IMR-90 (cell line): ENCODE measurements at regions not wholly inside any gene's neighbourhood (a gene's known extent, or its start where the extent isn't known, plus 50 kb on each side); places are given as distances from the start of the nearest gene placed in this dataset.

Experiments used
- ATAC-seq: fragments of 200-7000 bp; cut with Tn5 transposase; 2 replicates; pipeline ENCODE4 v1.9.1; 2020; ENCODE audit warnings: low read depth, mild to moderate bottlenecking, moderate library complexity
- BruUV-seq: library from RNA; stranded (reverse); fragments of 400-500 nt; replicated peaks from 2 replicates; lab custom pipeline; 2021; lab: Mats Ljungman, UMichigan
- CTCF ChIA-PET: fragments of 300-600 bp; formaldehyde crosslinking; extraction: SDS; loops from one replicate; lab custom pipeline; 2021; ENCODE audit warnings: antibody characterized with exemption; lab: Yijun Ruan, JAX
- POLR2A ChIA-PET: fragments of 300-600 bp; sonication (Branson Sonifier 250); formaldehyde crosslinking; loops from one replicate; lab custom pipeline; 2022; ENCODE audit warnings: antibody characterized with exemption; ENCODE audit not compliant: unreplicated experiment; lab: Charles Lee
- DNase-seq: peaks from one replicate; pipeline ENCODE4 v3.0.0; 2013
- H2AFZ ChIP-seq: replicated peaks from 2 replicates; pipeline ENCODE3; 2013; ENCODE audit warnings: low read length, mild to moderate bottlenecking; ENCODE audit not compliant: poor library complexity
- H2AK5ac ChIP-seq: 2 replicates; pipeline ENCODE4 v1.6.1; 2013; ENCODE audit warnings: low read depth, low read length, inconsistent platforms
- H2AK9ac ChIP-seq: replicated peaks from 2 replicates; pipeline ENCODE3; 2013; ENCODE audit warnings: mild to moderate bottlenecking, low read depth, low read length, moderate library complexity; ENCODE audit not compliant: poor library complexity
- H2BK120ac ChIP-seq: 2 replicates; pipeline ENCODE4 v1.6.1; 2013; ENCODE audit warnings: low read depth, low read length, inconsistent platforms
- H2BK15ac ChIP-seq: 3 replicates; pipeline ENCODE4 v1.6.1; 2013; ENCODE audit warnings: low read depth, low read length, inconsistent platforms
- H2BK20ac ChIP-seq: 2 replicates; pipeline ENCODE4 v1.6.1; 2013; ENCODE audit warnings: low read depth, mild to moderate bottlenecking, inconsistent platforms, low read length, moderate library complexity
- H2BK5ac ChIP-seq: 2 replicates; pipeline ENCODE4 v1.6.1; 2013; ENCODE audit warnings: mild to moderate bottlenecking, low read depth, low read length, inconsistent platforms; ENCODE audit not compliant: poor library complexity, severe bottlenecking
- H3K14ac ChIP-seq: replicated peaks from 2 replicates; pipeline ENCODE4 v1.6.1; 2013; ENCODE audit warnings: low read depth, low read length, inconsistent platforms
- H3K18ac ChIP-seq: 2 replicates; pipeline ENCODE4 v1.6.1; 2013; ENCODE audit warnings: low read depth, low read length, control low read depth
- H3K23ac ChIP-seq: 2 replicates; pipeline ENCODE4 v1.6.1; 2013; ENCODE audit warnings: low read depth, low read length, inconsistent platforms
- H3K27ac ChIP-seq: 2 replicates; pipeline ENCODE4 v1.5.1; 2013; ENCODE audit warnings: mild to moderate bottlenecking, control low read depth, low read length; ENCODE audit not compliant: insufficient read depth
- H3K27me3 ChIP-seq: 2 replicates; pipeline ENCODE4 v1.6.1; 2013; ENCODE audit warnings: low read length; ENCODE audit not compliant: control insufficient read depth, insufficient read depth
- H3K36me3 ChIP-seq: 2 replicates; pipeline ENCODE4 v1.6.1; 2013; ENCODE audit warnings: low read length, mixed read lengths; ENCODE audit not compliant: control insufficient read depth, insufficient read depth
- H3K4ac ChIP-seq: 2 replicates; pipeline ENCODE4 v1.6.1; 2013; ENCODE audit warnings: low read depth, low read length, inconsistent platforms
- H3K4me1 ChIP-seq: 2 replicates; pipeline ENCODE4 v1.6.1; 2013; ENCODE audit warnings: low read length, mixed read lengths; ENCODE audit not compliant: control insufficient read depth, insufficient read depth
- H3K4me2 ChIP-seq: 2 replicates; pipeline ENCODE4 v1.6.1; 2013; ENCODE audit warnings: low read depth, mild to moderate bottlenecking, control low read depth, low read length, moderate library complexity
- H3K4me3 ChIP-seq: 2 replicates; pipeline ENCODE4 v1.5.1; 2013; ENCODE audit warnings: low read depth, mild to moderate bottlenecking, control low read depth, low read length, moderate library complexity; ENCODE audit not compliant: insufficient read depth
- H3K56ac ChIP-seq: 2 replicates; pipeline ENCODE4 v1.6.1; 2013; ENCODE audit warnings: low read length, inconsistent platforms; ENCODE audit not compliant: insufficient read depth; ENCODE audit errors: extremely low read depth
- H3K79me1 ChIP-seq, 2 experiments: 2 replicates each; pipeline ENCODE4 v1.6.1; 2013; ENCODE audit warnings: low read length in 2 of 2, inconsistent platforms in 1 of 2, low read depth in 1 of 2
- H3K9ac ChIP-seq: 2 replicates; pipeline ENCODE4 v1.6.1; 2013; ENCODE audit warnings: low read depth, low read length, control low read depth
- H3K9me1 ChIP-seq: 2 replicates; pipeline ENCODE4 v1.6.1; 2013; ENCODE audit warnings: low read length, inconsistent platforms; ENCODE audit not compliant: insufficient read depth
- H3K9me3 ChIP-seq: 2 replicates; pipeline ENCODE4 v1.6.1; 2013; ENCODE audit warnings: low read length; ENCODE audit not compliant: control insufficient read depth, insufficient read depth
- H4K20me1 ChIP-seq: 2 replicates; pipeline ENCODE4 v1.6.1; 2013; ENCODE audit warnings: low read length, inconsistent platforms; ENCODE audit not compliant: insufficient read depth
- H4K5ac ChIP-seq: 2 replicates; pipeline ENCODE4 v1.6.1; 2013; ENCODE audit warnings: mild to moderate bottlenecking, low read depth, low read length, control low read depth
- H4K8ac ChIP-seq, 2 experiments: 2 replicates each; pipeline ENCODE4 v1.6.1; 2013; ENCODE audit warnings: low read depth in 2 of 2, low read length in 2 of 2, control low read depth in 1 of 2, inconsistent platforms in 1 of 2
- H4K91ac ChIP-seq: 2 replicates; pipeline ENCODE4 v1.6.1; 2013; ENCODE audit warnings: low read depth, low read length, inconsistent platforms; ENCODE audit not compliant: insufficient read depth
- BHLHE40 ChIP-seq: fragments of 150-350 bp; IDR thresholded peaks from 2 replicates; pipeline ENCODE4 v1.6.1; 2016; ENCODE audit warnings: mild to moderate bottlenecking, low read depth, low read length
- CEBPB ChIP-seq: IDR thresholded peaks from 2 replicates; pipeline ENCODE4 v1.6.1; 2012; ENCODE audit warnings: low read depth, low read length, improper control_type of control experiment
- CHD1 ChIP-seq: IDR thresholded peaks from 2 replicates; pipeline ENCODE4 v1.6.1; 2012; ENCODE audit warnings: low read depth, low read length, improper control_type of control experiment
- CTCF ChIP-seq: conservative IDR thresholded peaks from 2 replicates; pipeline ENCODE4 v1.5.1; 2012; ENCODE audit warnings: mild to moderate bottlenecking, low read depth, low read length, improper control_type of control experiment
- ELK1 ChIP-seq: fragments of 150-350 bp; IDR thresholded peaks from 2 replicates; pipeline ENCODE4 v1.6.1; 2016; ENCODE audit warnings: low read depth, mild to moderate bottlenecking, low read length, moderate library complexity, borderline replicate concordance
- FOS ChIP-seq: fragments of 150-350 bp; IDR thresholded peaks from 2 replicates; pipeline ENCODE4 v1.6.1; 2016; ENCODE audit warnings: low read depth, low read length
- MAFK ChIP-seq: IDR thresholded peaks from 2 replicates; pipeline ENCODE4 v1.6.1; 2012; ENCODE audit warnings: low read depth, low read length, improper control_type of control experiment
- MAZ ChIP-seq: IDR thresholded peaks from 2 replicates; pipeline ENCODE4 v1.6.1; 2012; ENCODE audit warnings: low read depth, mild to moderate bottlenecking, low read length, improper control_type of control experiment, moderate library complexity, borderline replicate concordance
- MXI1 ChIP-seq: IDR thresholded peaks from 2 replicates; pipeline ENCODE4 v1.6.1; 2012; ENCODE audit warnings: low read depth, mild to moderate bottlenecking, low read length, moderate library complexity, borderline replicate concordance
- NFE2L2 ChIP-seq: fragments of 150-350 bp; IDR thresholded peaks from 2 replicates; pipeline ENCODE4 v1.6.1; 2016; ENCODE audit warnings: low read depth, mild to moderate bottlenecking, low read length
- POLR2A ChIP-seq: IDR thresholded peaks from 2 replicates; pipeline ENCODE4 v1.6.1; 2012; ENCODE audit warnings: mild to moderate bottlenecking, low read depth, low read length
- RAD21 ChIP-seq: IDR thresholded peaks from 2 replicates; pipeline ENCODE4 v1.6.1; 2012; ENCODE audit warnings: low read length, improper control_type of control experiment
- RCOR1 ChIP-seq: IDR thresholded peaks from 2 replicates; pipeline ENCODE4 v1.6.1; 2012; ENCODE audit warnings: mild to moderate bottlenecking, low read length, improper control_type of control experiment; ENCODE audit not compliant: insufficient replicate concordance
- RFX5 ChIP-seq: IDR thresholded peaks from 2 replicates; pipeline ENCODE4 v1.8.0; 2012; ENCODE audit warnings: low read depth, mild to moderate bottlenecking, low read length, moderate library complexity
- SMC3 ChIP-seq: fragments of 150-350 bp; IDR thresholded peaks from 2 replicates; pipeline ENCODE4 v1.6.1; 2016; ENCODE audit warnings: low read depth, mild to moderate bottlenecking, antibody characterized with exemption, low read length, moderate library complexity
- WGBS, 2 experiments: methylation state at CpG; one replicate each; pipeline versions ENCODE4 v1.1.5 to v1.1.7; 2013; ENCODE audit warnings: missing lambda C conversion rate in 2 of 2; ENCODE audit not compliant: insufficient read length in 1 of 2; ENCODE audit errors: extremely low coverage in 2 of 2; 5-methylcytosine and 5-hydroxymethylcytosine counted together
- dilution Hi-C: fragments of 300-500 bp; cut with HindIII; formaldehyde crosslinking; loops from one replicate; pipeline ENCODE4 v1.14.3; 2018; ENCODE audit warnings: low sequenced_read_pairs; ENCODE audit not compliant: unreplicated experiment
- in situ Hi-C: fragments of 300-500 bp; cut with MboI; formaldehyde crosslinking; loops from 3 replicates; pipeline ENCODE4 v1.14.3; 2019; ENCODE audit warnings: low sequenced_read_pairs, inconsistent platforms, mixed read lengths
- intact Hi-C: fragments of 100-400 bp; cut with micrococcal nuclease; formaldehyde crosslinking; loops from 2 replicates; pipeline ENCODE4 v1.10.0; 2022

- H4K8ac ChIP-seq, result no peak overlapping the region
- WGBS, 2 experiments, result no CpG with 5 or more reads among the region's 13 CpGs
- H4K20me1 ChIP-seq, result no peaks in the 10 kb centered on the region
- H3K4me3 ChIP-seq, result no peak overlapping the region
- no peak overlapping the region for H2AK5ac ChIP-seq
- dilution Hi-C loops, result no loop called here
- H4K91ac ChIP-seq, result no peak overlapping the region
- no peak for TF ChIP-seq CHD1
- no peak for TF ChIP-seq NFE2L2
- no peak for TF ChIP-seq RCOR1
- no peak for TF ChIP-seq RFX5
- no peak for TF ChIP-seq MXI1
- TF ChIP-seq FOS, result no peak
- no peak for TF ChIP-seq MAFK
- no peak for TF ChIP-seq POLR2A
- no peak for TF ChIP-seq MAZ
- no peak for TF ChIP-seq BHLHE40
- no peak for TF ChIP-seq CTCF
- no peak for TF ChIP-seq SMC3
- TF ChIP-seq CEBPB, result no peak
- TF ChIP-seq RAD21, result no peak
- no peak for TF ChIP-seq ELK1
- no peak overlapping the region for H2AK9ac ChIP-seq
- no peak overlapping the region for H2BK20ac ChIP-seq
- no peak overlapping the region for H2BK15ac ChIP-seq
- H3K9me3 ChIP-seq, result no peaks in the 10 kb centered on the region
- no peak for DNase-seq
- H3K9ac ChIP-seq, result no peak overlapping the region
- no peak overlapping the region for H3K4me2 ChIP-seq
- H3K14ac ChIP-seq, result no peak overlapping the region
- no peak overlapping the region for H4K5ac ChIP-seq
- H3K56ac ChIP-seq, result no peak overlapping the region
- no peak overlapping the region for H3K23ac ChIP-seq
- no TSS peak for BruUV-seq
- no peaks in the 10 kb centered on the region for H3K36me3 ChIP-seq
- H3K79me1 ChIP-seq, result no peaks in the 10 kb centered on the region
- no peak overlapping the region for H3K27ac ChIP-seq
- no peaks in the 10 kb centered on the region for H3K27me3 ChIP-seq
- H2AFZ ChIP-seq, result peak overlapping the region; percentile 51
- in situ Hi-C loops, result loop anchor here (25.0 kb wide), 1 partner anchor 755 kb away; no protein-coding TSS in a partner anchor
- H3K4ac ChIP-seq, result no peak overlapping the region
- intact Hi-C loops, result no loop called here
- ATAC-seq, result no peak
- POLR2A ChIA-PET, result no interaction called here
- H2BK5ac ChIP-seq, result no peak overlapping the region
- H3K4me1 ChIP-seq, result no peaks in the 10 kb centered on the region
- no peaks in the 10 kb centered on the region for H3K9me1 ChIP-seq
- no peak overlapping the region for H2BK120ac ChIP-seq
- no peak overlapping the region for H3K18ac ChIP-seq
- CTCF ChIA-PET, result interaction anchor here (1.5 kb wide), 1 partner anchor 9 kb away, joined by 4 read pairs; no protein-coding TSS in a partner anchor
These were observed 59.3 kb upstream of the URI1 start for GRCh38 chr19:29882719-29883105.
